ENCODE measurements at regions not wholly inside any gene's neighbourhood (a gene's known extent, or its start where the extent isn't known, plus 50 kb on each side); places are given as distances from the start of the nearest gene placed in this dataset.

- no peak for TF ChIP-seq EHMT2 (IDR thresholded peaks at IDR 0.05; ENCODE audit: borderline replicate concordance, low read depth, low read length)
- no peak for TF ChIP-seq ZBTB46 (CRISPR knock-in tag; IDR thresholded peaks at IDR 0.05; ENCODE audit: borderline replicate concordance)
- no peak for TF ChIP-seq CTCF (CRISPR knock-in tag; IDR thresholded peaks at IDR 0.05)
- TF ChIP-seq POLR2A (IDR thresholded peaks at IDR 0.05; ENCODE audit: insufficient read depth in 1 of 2, low read depth in 2 of 2, low read length in 2 of 2) = no peak
- TF ChIP-seq RFX5 (IDR thresholded peaks at IDR 0.05; ENCODE audit: low read depth, low read length) = no peak
- TF ChIP-seq IKZF1 (IDR thresholded peaks at IDR 0.05) = no peak
- no peak for TF ChIP-seq PPARG (CRISPR knock-in tag; conservative IDR thresholded peaks at IDR 0.05)
- no peak for TF ChIP-seq FOXO1 (CRISPR knock-in tag; IDR thresholded peaks at IDR 0.05)
- TF ChIP-seq TAF1 (CRISPR knock-in tag; IDR thresholded peaks at IDR 0.05) = no peak
These were observed 176.7 kb upstream of the FAT1 start for GRCh38 chr4:186900232-186900900.
